NCI-H524 treated with DMSO at 0.1 percent for 48 hours (cell line): ENCODE measurements at regions not wholly inside any gene's neighbourhood (a gene's known extent, or its start where the extent isn't known, plus 50 kb on each side); places are given as distances from the start of the nearest gene placed in this dataset.

Source experiments
- DNase-seq: peaks from one replicate; lab custom pipeline; 2025; lab: John Stamatoyannopoulos, UW

DNA sequence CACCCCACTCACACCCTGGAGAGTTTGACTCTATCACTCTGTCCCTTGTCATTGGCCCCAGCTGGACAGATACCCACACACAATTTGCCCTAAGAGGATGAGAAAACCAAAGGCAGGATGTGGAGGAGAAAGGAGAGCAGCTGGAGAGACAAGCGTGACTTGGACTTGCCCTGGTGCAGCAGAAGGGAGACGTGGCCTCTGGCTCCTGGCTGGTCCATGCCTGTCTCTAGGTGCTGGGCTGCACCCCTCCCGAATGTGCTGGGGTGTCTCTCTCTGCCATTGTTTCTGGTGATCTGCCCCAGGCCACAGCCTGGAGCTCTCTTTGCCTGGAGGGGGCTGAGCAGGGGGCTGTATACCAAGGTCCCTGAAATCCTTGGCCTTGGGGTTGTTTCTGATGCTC, 88.7 kb upstream of the HDAC4 start:
- no peak for DNase-seq

DNA sequence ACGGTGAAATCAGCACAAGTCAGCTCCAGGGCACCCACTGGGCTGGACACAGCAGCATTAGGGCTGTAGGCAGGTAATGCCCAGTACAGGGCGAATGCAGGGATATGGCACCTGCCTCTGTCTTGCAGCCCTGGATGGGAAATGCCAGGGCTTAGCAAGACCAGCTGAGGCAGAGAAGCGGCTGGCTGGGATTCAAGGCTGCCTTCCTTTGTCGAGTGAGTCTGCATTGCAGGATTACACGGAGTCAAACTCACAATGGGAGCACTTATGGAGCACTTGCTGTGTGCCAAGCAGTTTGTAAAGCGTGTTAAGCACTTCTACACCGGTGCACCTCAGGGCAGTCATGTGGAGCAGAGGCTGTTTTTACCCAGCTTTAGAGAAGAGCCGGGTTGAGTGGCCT, 87.3 kb upstream of the HDAC4 start:
- DNase-seq = no peak

DNA sequence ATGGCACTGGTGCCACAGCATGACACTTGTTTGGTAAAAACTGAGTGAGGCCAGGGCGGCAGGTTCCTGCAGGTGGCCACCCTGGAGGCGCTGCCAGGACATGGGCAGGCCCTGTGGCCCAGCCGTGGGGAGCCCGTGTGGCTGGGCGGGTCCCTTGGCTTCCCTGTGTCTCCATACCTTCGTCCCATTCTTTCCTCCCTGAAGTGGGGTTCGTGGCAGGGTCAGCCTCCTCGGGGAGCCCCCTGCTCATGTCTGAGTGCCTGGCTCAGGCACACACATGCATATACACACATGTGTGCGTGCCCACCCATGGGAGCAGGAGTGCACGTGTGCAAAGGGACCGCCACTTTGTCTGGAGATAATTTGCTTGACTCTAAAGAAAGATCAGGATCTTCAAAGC, 86.5 kb upstream of the HDAC4 start:
- no peak for DNase-seq

DNA sequence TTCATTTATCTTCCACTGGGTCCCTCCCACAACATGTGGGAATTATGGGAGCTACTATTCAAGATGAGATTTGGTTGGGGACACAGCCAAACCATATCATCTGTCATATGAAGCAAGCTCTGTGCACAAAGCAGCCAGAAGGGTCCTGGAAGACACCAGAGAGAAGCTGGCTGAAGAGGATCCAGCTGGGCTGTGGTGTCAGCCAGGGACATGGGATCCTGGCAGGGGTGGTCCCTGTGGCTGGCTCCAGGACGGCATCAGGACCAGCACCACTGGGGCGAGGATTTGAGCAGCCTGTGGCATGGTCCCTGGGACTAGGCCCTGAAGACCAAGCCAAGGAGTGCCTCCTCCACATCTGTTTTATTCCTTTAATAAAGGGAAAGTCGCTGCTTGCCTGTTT, 84.8 kb upstream of the HDAC4 start:
- DNase-seq = no peak

DNA sequence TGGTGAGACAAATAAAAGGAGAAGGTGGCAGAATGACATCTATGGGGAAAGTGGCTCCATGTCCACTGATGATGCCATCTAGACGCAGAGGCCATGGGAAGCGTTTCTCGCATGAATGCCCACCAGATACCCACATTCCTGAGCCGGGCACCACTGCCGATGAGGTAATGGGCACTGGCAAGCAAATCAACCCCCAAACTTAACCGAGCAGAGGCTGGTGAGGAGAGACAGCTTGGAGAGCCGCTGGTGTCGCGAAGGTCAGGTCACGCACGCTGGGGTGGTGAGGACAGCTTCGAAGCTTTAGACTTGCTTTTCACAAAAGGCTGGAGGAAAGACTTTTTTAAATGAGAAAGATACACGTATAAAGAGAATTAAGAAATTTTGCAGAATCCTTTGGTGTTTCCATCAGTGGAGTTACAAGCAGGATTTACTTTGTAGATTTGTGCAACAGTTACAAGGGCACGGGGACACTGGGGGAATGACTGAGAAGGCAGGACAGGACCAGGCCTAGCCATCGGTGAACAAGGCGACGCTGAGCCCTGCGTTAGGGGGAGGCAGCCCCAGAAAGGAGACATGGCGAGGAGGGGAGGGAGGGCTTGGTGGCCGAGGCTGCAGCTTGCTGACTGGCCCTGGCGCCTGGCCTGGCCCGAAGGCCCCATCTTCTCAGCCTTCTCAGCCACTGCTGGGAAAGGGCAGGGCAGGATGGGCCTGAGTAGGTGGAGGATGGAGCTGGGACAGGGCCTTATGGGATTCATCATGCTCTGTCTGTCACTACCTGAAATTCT, 83.9 kb upstream of the HDAC4 start:
- DNase-seq = no peak

DNA sequence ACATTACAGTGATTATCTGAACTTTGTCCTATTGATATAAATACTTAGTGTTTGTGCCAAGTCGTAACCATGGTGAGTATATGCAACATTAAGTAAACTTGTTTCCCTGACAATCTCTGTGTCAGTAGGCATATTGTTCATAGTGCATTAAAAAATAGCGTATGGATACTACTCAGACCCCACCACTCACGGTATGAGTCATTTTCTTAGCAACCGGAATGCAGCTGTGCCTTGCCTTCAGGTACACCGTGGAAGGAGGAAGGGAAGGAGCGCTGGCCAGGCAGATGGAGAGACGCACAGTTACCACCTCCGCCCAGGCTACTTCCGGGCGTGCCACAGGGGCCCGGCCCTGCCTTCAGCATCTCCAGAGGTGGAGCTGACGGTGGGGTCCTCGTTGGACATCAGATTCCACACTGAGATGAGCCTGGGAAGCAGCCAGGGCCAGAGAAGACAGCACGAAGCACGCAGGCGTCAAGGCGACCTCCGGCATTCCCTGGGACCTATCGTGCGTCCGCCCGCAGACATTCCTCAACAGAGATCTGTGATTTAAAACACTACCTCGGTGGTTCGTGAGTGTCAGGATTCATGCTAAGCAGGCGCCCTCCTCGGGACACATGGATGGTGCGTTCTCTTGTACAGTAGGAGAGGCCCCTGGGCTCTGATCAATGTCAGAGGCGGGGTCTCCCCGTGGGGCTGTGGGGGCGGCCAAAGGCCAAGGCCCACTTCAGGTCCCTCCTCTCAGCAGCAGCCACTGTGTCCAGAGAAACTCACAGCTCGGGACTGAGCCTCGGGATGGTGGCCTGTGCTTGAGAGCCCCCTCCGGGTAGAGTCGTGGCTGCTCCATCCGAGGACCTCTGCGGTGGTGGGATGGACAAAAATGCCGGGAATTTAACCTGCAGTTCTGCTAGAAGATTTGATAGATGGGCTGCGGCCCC, 82.2 kb upstream of the HDAC4 start:
- no peak for DNase-seq

DNA sequence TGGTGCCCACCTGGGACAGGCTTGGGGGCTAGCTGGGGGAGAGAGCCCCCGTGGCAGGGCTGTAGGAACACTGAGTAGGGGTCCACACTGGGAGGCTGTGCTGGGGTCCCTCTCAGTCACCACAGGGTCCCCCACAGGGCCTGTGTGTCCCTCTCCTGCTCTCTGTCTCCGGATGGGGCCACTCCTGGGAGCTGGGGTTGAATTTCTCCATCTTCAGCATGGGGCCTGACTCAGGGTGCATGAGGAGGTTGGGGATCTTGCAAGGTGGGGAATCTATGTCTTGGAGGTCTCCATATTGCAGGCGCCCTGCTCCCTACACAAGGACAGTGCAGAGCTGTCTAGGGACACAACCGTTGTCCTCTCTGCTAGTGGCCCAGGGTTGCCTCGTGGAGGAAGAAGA, 78.7 kb upstream of the HDAC4 start:
- DNase-seq = no peak

DNA sequence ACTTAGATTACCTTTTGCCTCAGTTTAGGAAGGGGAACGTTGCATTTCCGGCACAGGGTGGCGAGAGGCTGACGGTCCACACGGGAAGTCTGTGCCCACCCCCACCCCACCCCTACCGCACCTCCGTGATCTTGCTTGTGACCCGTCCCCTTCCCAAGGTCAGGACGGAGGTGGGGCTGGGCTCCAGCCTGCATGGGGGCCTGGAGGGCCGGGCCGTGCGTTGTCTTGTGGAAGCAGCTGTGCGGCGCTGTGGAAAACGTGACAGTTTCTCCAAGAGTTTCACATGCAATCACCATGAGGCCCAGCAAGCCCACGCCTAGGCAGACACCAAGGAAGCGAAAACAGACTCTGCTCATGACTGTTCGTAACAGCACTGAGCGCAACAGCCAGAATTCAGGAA, 76.8 kb upstream of the HDAC4 start:
- DNase-seq = no peak

DNA sequence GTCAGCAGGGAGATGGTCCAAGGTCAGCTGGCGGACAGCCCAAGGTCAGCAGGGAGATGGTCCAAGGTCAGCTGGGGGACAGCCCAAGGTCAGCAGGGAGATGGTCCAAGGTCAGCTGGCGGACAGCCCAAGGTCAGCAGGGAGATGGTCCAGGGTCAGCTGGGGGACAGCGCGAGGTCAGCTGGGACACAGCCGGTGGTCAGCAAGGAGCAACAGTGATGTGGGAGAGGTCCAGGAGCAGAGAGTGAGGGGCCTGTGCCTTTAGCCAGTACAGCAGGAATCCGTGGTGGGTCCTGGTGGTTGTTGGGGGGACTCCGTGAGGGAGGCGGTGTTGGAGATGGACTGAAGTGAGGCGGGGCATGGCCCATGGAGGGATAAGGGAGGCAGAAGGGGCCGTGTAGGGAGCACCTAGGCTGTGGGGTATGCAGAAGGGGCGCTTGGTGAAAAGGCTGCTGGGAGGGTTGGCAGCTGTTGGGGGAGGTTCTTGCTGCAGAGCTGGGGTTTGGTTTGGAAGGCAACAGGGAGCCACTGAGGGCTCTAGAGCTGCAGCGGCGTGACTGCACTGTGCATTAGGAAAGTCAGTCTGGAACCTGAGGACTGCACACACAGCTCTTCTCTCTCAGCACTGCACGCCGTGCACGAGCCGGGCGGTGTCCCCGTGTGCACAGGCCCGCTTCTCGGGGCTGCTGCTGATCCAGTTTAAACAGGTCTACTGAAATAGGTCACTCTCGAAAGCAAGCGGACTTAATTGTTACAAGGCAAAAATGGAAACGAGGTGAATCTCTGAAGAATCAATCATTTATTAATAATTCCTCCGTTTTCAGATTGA, 76.2 kb upstream of the HDAC4 start:
- no peak for DNase-seq

DNA sequence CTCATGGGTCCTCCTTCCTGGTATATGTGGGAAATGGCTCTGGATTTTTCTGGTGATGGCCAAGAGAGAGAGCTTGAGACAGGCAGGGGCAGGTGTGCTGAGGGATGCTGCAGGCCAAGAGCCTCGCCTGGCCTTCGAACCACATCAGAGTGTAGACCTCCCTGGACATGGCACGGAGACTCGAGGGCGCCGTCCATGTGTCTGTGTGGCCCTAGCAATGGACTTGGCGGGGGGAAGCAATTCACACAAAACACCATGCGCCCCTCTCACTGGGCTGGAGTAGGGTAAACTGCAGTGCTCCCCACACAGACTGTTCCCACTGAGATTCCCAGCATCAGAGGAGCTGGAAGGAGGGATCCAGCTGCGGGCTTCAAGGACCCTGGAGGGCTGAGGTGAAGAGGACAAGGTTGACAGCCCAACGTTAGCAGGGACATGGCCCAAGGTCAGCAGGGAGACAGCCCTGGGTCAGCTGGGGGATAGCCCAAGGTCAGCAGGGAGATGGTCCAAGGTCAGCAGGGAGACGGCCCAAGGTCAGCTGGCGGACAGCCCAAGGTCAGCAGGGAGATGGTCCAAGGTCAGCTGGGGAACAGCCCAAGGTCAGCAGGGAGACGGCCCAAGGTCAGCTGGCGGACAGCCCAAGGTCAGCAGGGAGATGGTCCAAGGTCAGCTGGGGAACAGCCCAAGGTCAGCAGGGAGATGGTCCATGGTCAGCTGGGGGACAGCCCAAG, 75.4 kb upstream of the HDAC4 start:
- DNase-seq = no peak

DNA sequence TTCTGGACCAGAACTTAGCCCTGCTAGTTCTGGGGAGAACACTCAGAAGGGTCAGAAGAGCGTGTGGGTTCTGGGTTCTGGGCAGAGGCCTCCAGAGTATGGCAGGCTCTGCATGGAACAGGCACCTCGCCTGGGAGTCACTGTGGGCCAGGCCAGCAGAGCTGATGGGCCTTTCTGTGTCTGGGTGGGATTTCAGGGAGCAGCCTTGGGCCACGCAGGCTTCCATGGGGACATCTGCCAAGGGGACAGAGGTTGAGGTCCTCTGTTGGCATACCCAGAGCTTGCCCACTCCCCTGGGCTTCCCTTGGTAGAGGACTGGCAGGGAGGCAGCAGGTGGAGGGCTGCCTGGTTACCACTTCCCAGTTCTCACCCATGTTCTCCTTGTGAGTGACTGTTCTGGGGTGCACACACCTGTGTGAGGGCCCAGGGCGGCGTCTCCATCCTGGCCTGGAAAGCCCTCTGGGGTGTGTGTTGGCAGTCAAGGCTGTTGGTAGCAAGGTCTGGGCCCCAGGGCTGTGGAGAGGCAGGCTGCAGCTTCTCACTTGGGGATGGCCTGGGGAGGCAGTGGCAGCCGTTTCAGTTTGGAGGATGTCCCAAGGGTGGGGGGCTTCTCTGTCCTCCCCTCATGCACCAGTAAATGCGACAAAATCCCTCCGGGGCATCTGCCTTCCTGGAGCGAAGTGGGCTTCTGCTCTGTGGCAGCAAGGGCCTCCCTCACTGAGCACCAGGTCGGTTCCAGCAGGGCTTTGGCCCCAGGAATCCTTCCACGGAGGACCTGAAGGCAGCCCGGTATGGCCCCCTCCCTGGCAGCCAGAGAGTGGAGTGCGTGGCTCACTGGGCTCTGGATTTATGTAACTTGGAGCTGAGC, 74.6 kb upstream of the HDAC4 start:
- DNase-seq = no peak

DNA sequence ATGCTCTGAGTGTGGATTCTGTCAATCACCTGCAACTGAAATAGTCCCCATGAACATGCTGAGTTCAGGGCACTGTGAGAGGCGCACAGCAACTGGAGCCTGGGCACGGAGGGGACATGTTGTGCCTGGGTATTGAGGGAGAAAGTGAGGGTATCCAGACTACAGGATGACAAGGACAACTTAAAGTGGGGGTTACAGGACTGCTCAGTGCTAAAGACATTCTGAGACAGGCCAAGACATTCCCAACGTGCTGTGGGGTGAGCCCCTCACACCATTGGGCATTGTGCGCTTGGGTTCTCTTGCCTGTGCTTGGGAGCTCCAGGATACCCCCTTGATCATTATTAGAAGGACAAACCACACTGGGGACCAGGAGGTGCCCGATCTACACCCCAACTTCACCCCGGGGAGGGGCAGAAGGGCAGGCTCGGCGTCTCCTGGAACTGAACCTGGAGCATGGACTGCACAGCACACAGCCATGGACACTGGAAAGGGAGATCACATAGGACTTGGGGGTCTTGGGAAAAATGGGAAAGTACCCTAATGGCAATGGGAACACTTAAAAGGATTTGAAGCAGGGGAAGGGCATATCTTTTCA, 72.5 kb upstream of the HDAC4 start:
- no peak for DNase-seq

DNA sequence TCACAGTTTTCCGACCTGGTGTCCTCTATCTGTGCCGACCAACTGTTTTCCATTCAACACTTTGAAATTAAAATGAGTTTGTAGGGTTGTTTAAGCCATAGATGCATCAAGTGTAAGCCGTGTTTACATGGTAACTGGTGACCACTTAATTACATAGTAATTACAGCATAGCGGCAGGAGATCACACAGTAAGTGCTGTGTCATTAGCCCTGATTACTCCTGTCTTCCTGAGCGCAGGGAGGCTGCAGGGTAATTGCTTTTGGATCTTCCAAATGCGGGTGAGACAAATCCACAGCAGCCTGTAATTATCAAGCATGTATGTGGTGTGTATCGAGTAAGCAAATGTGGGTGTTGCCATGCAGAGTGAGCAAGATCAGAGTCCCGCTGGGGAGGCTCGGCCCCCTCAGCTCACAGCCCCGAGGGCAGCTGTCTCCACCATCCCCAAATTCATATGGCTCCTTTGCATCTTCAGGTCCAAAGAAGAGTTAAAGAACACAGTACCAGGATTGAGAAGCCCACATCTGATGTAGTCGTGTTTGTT, 71.5 kb upstream of the HDAC4 start:
- no peak for DNase-seq

DNA sequence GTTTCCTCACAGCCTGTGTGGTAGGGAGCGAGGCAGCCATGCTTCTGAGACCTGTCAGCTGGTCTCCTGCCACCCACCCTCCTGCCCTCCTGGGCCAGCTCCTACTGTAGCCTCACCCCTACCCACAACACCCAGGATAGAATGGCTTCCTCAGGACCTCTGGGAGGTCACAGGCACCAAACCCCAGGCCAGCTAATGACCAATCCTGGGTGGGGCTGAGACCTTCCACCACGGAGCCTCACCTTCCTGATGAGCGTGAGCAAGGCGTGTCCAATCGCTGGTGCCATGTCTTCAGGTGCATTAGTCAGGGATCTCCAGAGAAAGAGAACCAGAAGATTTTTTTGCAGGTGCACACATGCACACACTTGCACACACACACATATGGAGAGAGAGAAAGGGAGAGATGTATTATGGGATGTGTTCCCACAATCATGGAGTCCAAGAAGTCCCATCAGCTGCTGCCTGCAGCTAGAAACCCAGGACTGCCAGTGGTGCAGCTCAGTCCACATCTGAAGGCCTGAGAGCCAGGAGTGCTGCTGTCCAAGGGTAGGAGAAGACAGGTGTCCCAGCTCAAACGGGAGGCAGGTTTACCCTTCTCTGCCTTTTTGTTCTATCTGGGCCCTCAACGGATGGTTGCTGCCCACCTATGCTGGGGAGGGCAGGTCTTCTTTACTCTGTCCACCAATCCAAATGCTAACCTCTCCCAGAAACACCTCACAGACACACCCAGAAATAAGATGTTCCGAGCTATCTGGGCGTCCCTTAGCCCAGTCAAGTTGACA, 70.4 kb upstream of the HDAC4 start:
- DNase-seq = no peak

DNA sequence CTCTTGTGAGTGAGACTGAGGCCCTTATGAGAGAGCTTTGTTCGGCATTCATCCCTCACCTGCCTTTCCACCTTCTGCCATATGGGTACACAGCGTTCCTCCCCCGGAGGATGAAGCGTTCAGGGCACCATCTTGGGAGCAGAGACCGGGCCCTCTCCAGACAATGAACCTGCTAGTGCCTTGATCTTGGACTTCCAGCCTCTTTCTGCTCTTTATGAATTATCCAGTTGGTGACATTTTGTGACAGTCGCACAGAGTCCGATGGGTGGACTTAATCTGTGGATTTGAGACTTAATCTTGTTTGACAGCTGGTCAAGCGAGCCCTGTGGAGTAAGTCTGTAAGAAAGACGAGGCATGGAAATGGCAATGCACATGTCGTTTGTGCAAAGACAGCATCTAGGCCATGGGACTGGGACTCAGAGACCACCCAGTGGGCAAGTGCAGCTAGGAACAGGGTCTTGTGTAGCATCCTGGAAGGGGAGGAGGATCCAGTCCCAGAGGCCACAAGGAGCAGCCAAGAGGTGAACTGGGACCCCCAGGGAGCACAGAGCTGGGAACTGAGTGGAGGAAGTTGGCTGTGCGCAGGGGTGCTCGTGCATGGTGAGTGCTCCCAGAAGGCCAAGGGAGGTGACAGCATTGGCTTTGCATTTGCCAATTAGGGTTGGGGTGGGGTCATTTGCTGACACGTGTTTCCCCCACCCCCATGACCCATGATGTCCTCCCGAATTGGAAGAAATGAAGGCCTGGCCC, 69.5 kb upstream of the HDAC4 start:
- DNase-seq = no peak

DNA sequence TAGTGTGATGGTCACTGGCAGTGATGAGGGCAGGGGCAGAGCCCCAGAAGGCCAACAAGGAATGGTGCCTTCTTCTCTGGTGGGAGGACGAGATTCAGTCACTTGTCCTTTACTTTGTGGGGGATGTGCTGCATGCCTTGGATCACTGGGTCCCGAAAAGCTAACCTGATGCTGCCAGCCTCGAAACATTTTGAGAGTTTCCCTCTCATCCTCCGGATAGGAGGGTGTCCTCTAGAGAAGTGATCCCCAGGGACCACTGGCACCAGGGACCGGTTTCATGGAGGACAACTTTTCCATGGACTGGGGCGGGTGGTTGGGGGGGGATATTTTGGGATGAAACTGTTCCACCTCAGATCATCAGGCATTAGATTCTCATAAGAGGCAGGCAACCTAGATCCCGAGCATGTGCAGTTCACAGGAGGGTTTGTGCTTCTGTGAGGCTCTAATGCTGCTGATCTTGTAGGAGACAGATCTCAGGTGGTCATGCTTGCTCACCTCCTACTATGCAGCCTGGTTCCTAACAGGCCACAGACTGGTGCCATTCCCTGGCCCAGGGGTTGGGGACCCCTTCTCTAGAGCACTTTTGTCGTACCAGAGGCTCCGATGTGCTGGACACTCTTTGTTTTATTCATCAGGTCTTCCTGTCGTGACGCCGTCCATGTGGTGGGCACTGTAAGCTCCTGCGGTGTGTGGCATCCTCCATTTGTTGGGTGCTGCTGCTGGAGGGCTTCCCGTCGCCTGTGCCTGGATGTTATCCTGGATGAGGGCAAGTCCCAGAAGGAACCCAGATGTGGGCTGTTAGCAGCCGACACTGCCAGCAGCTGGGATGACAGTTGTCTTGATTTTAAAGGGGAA, 68.5 kb upstream of the HDAC4 start:
- no peak for DNase-seq

DNA sequence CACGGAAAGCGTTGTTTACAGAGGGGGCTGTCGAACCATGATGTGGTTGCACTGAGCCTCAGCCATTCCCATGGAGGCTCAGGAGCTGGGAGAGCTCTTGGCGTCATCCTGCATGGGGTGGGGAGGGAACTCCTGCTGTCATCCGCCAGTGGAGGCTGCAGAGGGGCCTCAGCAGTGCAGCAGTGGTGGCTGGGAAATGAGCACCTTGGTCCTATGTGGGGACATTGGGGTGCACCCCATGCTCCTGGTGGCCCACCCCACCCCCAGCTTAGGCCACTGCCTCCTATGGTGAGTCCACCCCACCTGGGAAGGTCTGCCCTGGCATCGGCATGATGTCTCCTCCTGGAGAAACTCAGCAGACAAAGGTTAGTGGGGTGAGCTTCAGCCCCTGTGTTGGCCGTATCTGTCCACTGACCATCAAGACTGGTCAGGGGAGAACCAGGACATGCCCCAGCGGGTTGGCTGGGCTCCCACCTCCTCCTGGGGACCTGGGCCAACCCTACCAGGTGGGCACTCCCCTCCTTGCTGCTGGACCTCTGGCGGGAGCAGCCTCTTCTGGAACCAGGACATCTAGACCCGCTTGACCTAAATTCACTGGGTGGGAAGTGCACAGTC, 67.8 kb upstream of the HDAC4 start:
- DNase-seq = no peak
